ENCODE measurements at regions not wholly inside any gene's neighbourhood (a gene's known extent, or its start where the extent isn't known, plus 50 kb on each side); places are given as distances from the start of the nearest gene placed in this dataset.
A peak's percentile ranks its signal among the peaks of the same experiment; 100 is the strongest.
"Not testable (repeated sequence)": the region's sequence is repeated elsewhere in the genome, so short reads cannot be mapped to it uniquely, and the experiment has no call there.

GRCh38 chr14:38003746-38004609 lies 203.7 kb upstream of the SSTR1 start:
- H3K9me3 ChIP-seq (ENCODE audit: low read depth, low read length, poor library complexity, severe bottlenecking) = no peaks in the 10 kb centered on the region
- ChIA-PET POLR2A (ENCODE audit: low non-redundant PET) (no interaction called here), CTCF (no interaction called here)
- no peaks in the 10 kb centered on the region for H3K27me3 ChIP-seq (replicated peaks; ENCODE audit: insufficient read depth, low read depth, low read length, poor library complexity)
- H3K27ac ChIP-seq (ENCODE audit: low read depth, low read length, poor library complexity, severe bottlenecking) = no peak overlapping the region
- H3K36me3 ChIP-seq (ENCODE audit: insufficient read depth, low read length, poor library complexity, severe bottlenecking) = no peaks in the 10 kb centered on the region
- no peak for DNase-seq (ENCODE audit: low spot score)
- no peak overlapping the region for H3K4me3 ChIP-seq (ENCODE audit: low read depth, low read length, poor library complexity, severe bottlenecking)
- H3K4me1 ChIP-seq (ENCODE audit: insufficient read depth, low read length, poor library complexity, severe bottlenecking) = no peaks in the 10 kb centered on the region
- no peak for TF ChIP-seq EZH2 (IDR thresholded peaks at IDR 0.05; ENCODE audit: borderline replicate concordance, low read depth, low read length, poor library complexity, severe bottlenecking)
- no peak for TF ChIP-seq CTCF (conservative IDR thresholded peaks at IDR 0.05; ENCODE audit: low read depth, low read length)
- intact Hi-C loops (cut with micrococcal nuclease; ENCODE audit: unreplicated experiment) = no loop called here
- BruUV-seq (replicated peaks) = no TSS peak

- BruUV-seq (replicated peaks) = no TSS peak
- intact Hi-C loops (cut with micrococcal nuclease; ENCODE audit: unreplicated experiment) = no loop called here
Measured at GRCh38 chr14:38004610-38004879, 203.2 kb upstream of the SSTR1 start.

DNA sequence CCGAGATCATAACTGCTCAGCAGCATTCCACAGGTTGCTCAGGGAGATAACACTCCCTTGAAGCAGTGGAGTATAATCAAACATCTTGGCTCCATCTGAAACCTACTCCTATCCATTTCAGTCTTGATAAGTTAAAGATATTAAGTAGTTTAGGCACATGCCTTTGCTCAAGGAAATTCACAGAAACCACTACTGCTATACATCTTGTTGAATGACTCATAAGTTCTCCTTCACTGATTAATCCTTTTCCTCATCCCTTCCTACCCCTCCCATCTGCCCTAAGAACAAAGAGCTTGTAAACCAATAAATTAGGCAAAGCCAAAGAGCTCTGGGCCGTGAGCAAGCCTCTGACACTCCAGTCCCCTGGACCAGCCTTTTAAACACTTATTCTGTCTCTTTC lies 196.5 kb upstream of the SSTR1 start:
- H3K4me3 ChIP-seq (ENCODE audit: low read depth, low read length, poor library complexity, severe bottlenecking) = not testable (repeated sequence)

More at GRCh38 chr14:38004610-38004879, 203.2 kb upstream of the SSTR1 start:
- TF ChIP-seq CTCF (conservative IDR thresholded peaks at IDR 0.05; ENCODE audit: low read depth, low read length) (no peak), EZH2 (IDR thresholded peaks at IDR 0.05; ENCODE audit: borderline replicate concordance, low read depth, low read length, poor library complexity, severe bottlenecking) (no peak)
- ChIA-PET CTCF (interaction anchor here (0.6 kb wide), 1 partner anchor 724 kb away, joined by 3 read pairs; no protein-coding TSS in a partner anchor), POLR2A (ENCODE audit: low non-redundant PET) (no interaction called here)
- H3K9me3 ChIP-seq (ENCODE audit: low read depth, low read length, poor library complexity, severe bottlenecking) = no peaks in the 10 kb centered on the region
- H3K4me3 ChIP-seq (ENCODE audit: low read depth, low read length, poor library complexity, severe bottlenecking) = no peak overlapping the region
- no peaks in the 10 kb centered on the region for H3K27me3 ChIP-seq (replicated peaks; ENCODE audit: insufficient read depth, low read depth, low read length, poor library complexity)
- no peak overlapping the region for H3K27ac ChIP-seq (ENCODE audit: low read depth, low read length, poor library complexity, severe bottlenecking)
- DNase-seq (ENCODE audit: low spot score) = peak; percentile 9
- no peaks in the 10 kb centered on the region for H3K36me3 ChIP-seq (ENCODE audit: insufficient read depth, low read length, poor library complexity, severe bottlenecking)
- no peaks in the 10 kb centered on the region for H3K4me1 ChIP-seq (ENCODE audit: insufficient read depth, low read length, poor library complexity, severe bottlenecking)

GRCh38 chr14:38012056-38012455 lies 195.6 kb upstream of the SSTR1 start:
- Histone ChIP-seq H3K36me3 (ENCODE audit: insufficient read depth, low read length, poor library complexity, severe bottlenecking) (no peaks in the 10 kb centered on the region), H3K9me3 (ENCODE audit: low read depth, low read length, poor library complexity, severe bottlenecking) (peaks cover 13% of the 10 kb centered on the region), H3K27me3 (replicated peaks; ENCODE audit: insufficient read depth, low read depth, low read length, poor library complexity) (no peaks in the 10 kb centered on the region), H3K4me3 (ENCODE audit: low read depth, low read length, poor library complexity, severe bottlenecking) (no peak overlapping the region), H3K27ac (ENCODE audit: low read depth, low read length, poor library complexity, severe bottlenecking) (no peak overlapping the region), H3K4me1 (ENCODE audit: insufficient read depth, low read length, poor library complexity, severe bottlenecking) (no peaks in the 10 kb centered on the region)
- TF ChIP-seq EZH2 (IDR thresholded peaks at IDR 0.05; ENCODE audit: borderline replicate concordance, low read depth, low read length, poor library complexity, severe bottlenecking) (no peak), CTCF (conservative IDR thresholded peaks at IDR 0.05; ENCODE audit: low read depth, low read length) (no peak)
- intact Hi-C loops (cut with micrococcal nuclease; ENCODE audit: unreplicated experiment) = no loop called here
- no peak for DNase-seq (ENCODE audit: low spot score)
- ChIA-PET POLR2A (ENCODE audit: low non-redundant PET) (no interaction called here), CTCF (no interaction called here)
- no TSS peak for BruUV-seq (replicated peaks)

More for the DNA sequence above, 196.5 kb upstream of the SSTR1 start:
- CTCF ChIA-PET; H3K4me1 ChIP-seq (ENCODE audit: insufficient read depth, low read length, poor library complexity, severe bottlenecking); POLR2A ChIA-PET (ENCODE audit: low non-redundant PET); BruUV-seq (replicated peaks); H3K36me3 ChIP-seq (ENCODE audit: insufficient read depth, low read length, poor library complexity, severe bottlenecking); H3K27ac ChIP-seq (ENCODE audit: low read depth, low read length, poor library complexity, severe bottlenecking); intact Hi-C loops (cut with micrococcal nuclease; ENCODE audit: unreplicated experiment); H3K27me3 ChIP-seq (replicated peaks; ENCODE audit: insufficient read depth, low read depth, low read length, poor library complexity): not testable (repeated sequence)
- peaks cover 13% of the 10 kb centered on the region for H3K9me3 ChIP-seq (ENCODE audit: low read depth, low read length, poor library complexity, severe bottlenecking)
- DNase-seq (ENCODE audit: low spot score) = peak; percentile 15
